Natural killer cell (primary cell): ENCODE measurements at regions not wholly inside any gene's neighbourhood (a gene's known extent, or its start where the extent isn't known, plus 50 kb on each side); places are given as distances from the start of the nearest gene placed in this dataset.

Experiments
- ATAC-seq, 3 donors: fragments of 150-1000 bp in 2 of 3; fragments of 200-7000 bp in 1 of 3; cut with Tn5 transposase; 1 replicate in 1 of 3; 2 replicates in 2 of 3; pipeline ENCODE4 v1.10.0; 2021; ENCODE audit warnings: mild to moderate bottlenecking in 2 of 3, moderate library complexity in 2 of 3
- DNase-seq, 2 donors: peaks; one replicate each; pipeline versions ENCODE4 v3.0.0 to v3.0.0-alpha.2; 2013 to 2021; ENCODE audit warnings: mixed read lengths in 1 of 2
- H3K27ac ChIP-seq: one replicate; pipeline ENCODE4 v1.5.1; 2013; ENCODE audit warnings: mild to moderate bottlenecking, low read length
- H3K27me3 ChIP-seq: one replicate; pipeline ENCODE4 v1.6.1; 2013; ENCODE audit warnings: low read length; ENCODE audit not compliant: control insufficient read depth, insufficient read depth
- H3K36me3 ChIP-seq: one replicate; pipeline ENCODE4 v1.6.1; 2013; ENCODE audit warnings: low read length; ENCODE audit not compliant: control insufficient read depth, insufficient read depth
- H3K4me1 ChIP-seq: one replicate; pipeline ENCODE4 v1.6.1; 2013; ENCODE audit warnings: low read length; ENCODE audit not compliant: control insufficient read depth, insufficient read depth
- H3K4me3 ChIP-seq: one replicate; pipeline ENCODE4 v1.5.1; 2013; ENCODE audit warnings: low read length
- H3K9me3 ChIP-seq: one replicate; pipeline ENCODE4 v1.6.1; 2013; ENCODE audit warnings: low read length; ENCODE audit not compliant: control insufficient read depth, insufficient read depth
- H3K27ac Mint-ChIP-seq, 2 donors: one replicate each; pipeline ENCODE4 v1.8.0; 2022; ENCODE audit warnings: mild to moderate bottlenecking in 2 of 2, mixed read lengths in 2 of 2, moderate library complexity in 1 of 2
- H3K27me3 Mint-ChIP-seq, 2 donors: one replicate each; pipeline ENCODE4 v1.8.0; 2022; ENCODE audit warnings: low read depth in 2 of 2, mixed read lengths in 2 of 2
- H3K36me3 Mint-ChIP-seq: one replicate; pipeline ENCODE4 v1.8.0; 2022; ENCODE audit warnings: mixed read lengths
- H3K4me1 Mint-ChIP-seq, 2 donors: one replicate each; pipeline ENCODE4 v1.8.0; 2022; ENCODE audit warnings: mixed read lengths in 2 of 2
- H3K4me3 Mint-ChIP-seq: one replicate; pipeline ENCODE4 v1.8.0; 2022; ENCODE audit warnings: mild to moderate bottlenecking, moderate library complexity, mixed read lengths
- H3K9me3 Mint-ChIP-seq, 2 donors: one replicate each; pipeline ENCODE4 v1.8.0; 2022; ENCODE audit warnings: mixed read lengths in 2 of 2
- CTCF ChIP-seq: fragments of 200-600 bp; IDR thresholded peaks from one replicate; pipeline ENCODE4 v1.8.0; 2022; ENCODE audit warnings: antibody characterized with exemption
- WGBS: methylation state at CpG from one replicate; pipeline ENCODE4 v1.1.7; 2013; ENCODE audit warnings: missing lambda C conversion rate; ENCODE audit not compliant: insufficient coverage; 5-methylcytosine and 5-hydroxymethylcytosine counted together
- intact Hi-C: fragments of 100-400 bp; cut with micrococcal nuclease; formaldehyde crosslinking; loops from one replicate; pipeline ENCODE4 v1.14.2; 2022

- no peaks in the 10 kb centered on the region for H3K27me3 Mint-ChIP-seq
- WGBS: no CpG with 5 or more reads among the region's 5 CpGs
- no peak for TF ChIP-seq CTCF
- Histone ChIP-seq H3K27me3 (no peaks in the 10 kb centered on the region), H3K36me3 (no peaks in the 10 kb centered on the region), H3K9me3 (no peaks in the 10 kb centered on the region), H3K4me3 (no peak overlapping the region), H3K4me1 (no peaks in the 10 kb centered on the region), H3K27ac (no peak overlapping the region)
- peaks cover 2 to 9% of the 10 kb centered on the region in 2 donors for H3K9me3 Mint-ChIP-seq
- no peaks in the 10 kb centered on the region for H3K36me3 Mint-ChIP-seq
- H3K4me1 Mint-ChIP-seq: no peaks in the 10 kb centered on the region
- no peak overlapping the region for H3K4me3 Mint-ChIP-seq
- DNase-seq (no peak), ATAC-seq (no peak)
- H3K27ac Mint-ChIP-seq: no peak overlapping the region
- intact Hi-C loops: no loop called here
These were observed 160.0 kb downstream of the CBLN1 start for GRCh38 chr16:49121636-49122035.

- no peaks in the 10 kb centered on the region for H3K27me3 Mint-ChIP-seq
- Histone ChIP-seq H3K27ac (no peak overlapping the region), H3K27me3 (no peaks in the 10 kb centered on the region), H3K4me1 (no peaks in the 10 kb centered on the region), H3K36me3 (no peaks in the 10 kb centered on the region), H3K4me3 (no peak overlapping the region), H3K9me3 (no peaks in the 10 kb centered on the region)
- no peak overlapping the region for H3K27ac Mint-ChIP-seq
- peaks cover 2 to 7% of the 10 kb centered on the region in 2 donors for H3K9me3 Mint-ChIP-seq
- TF ChIP-seq CTCF: no peak
- intact Hi-C loops: no loop called here
- ATAC-seq: no peak
- H3K4me1 Mint-ChIP-seq: no peaks in the 10 kb centered on the region
- no peaks in the 10 kb centered on the region for H3K36me3 Mint-ChIP-seq
- DNase-seq: no peak
- H3K4me3 Mint-ChIP-seq: no peak overlapping the region
- 86% methylated on average over 6 of the region's 6 CpGs for WGBS
These were observed 161.0 kb downstream of the CBLN1 start for GRCh38 chr16:49120631-49121030.

- H3K4me1 Mint-ChIP-seq: no peaks in the 10 kb centered on the region
- Histone ChIP-seq H3K4me3 (no peak overlapping the region), H3K27ac (no peak overlapping the region), H3K9me3 (no peaks in the 10 kb centered on the region), H3K4me1 (no peaks in the 10 kb centered on the region), H3K27me3 (no peaks in the 10 kb centered on the region), H3K36me3 (no peaks in the 10 kb centered on the region)
- peaks cover 2 to 6% of the 10 kb centered on the region in 2 donors for H3K9me3 Mint-ChIP-seq
- no peak overlapping the region for H3K4me3 Mint-ChIP-seq
- DNase-seq (no peak), ATAC-seq (no peak)
- 70% methylated on average over 7 of the region's 7 CpGs for WGBS
- H3K27me3 Mint-ChIP-seq: no peaks in the 10 kb centered on the region
- intact Hi-C loops: no loop called here
- H3K36me3 Mint-ChIP-seq: no peaks in the 10 kb centered on the region
- H3K27ac Mint-ChIP-seq: no peak overlapping the region
- no peak for TF ChIP-seq CTCF
These were observed 164.8 kb downstream of the CBLN1 start for GRCh38 chr16:49116873-49117272.

- ATAC-seq: no peak
- no peaks in the 10 kb centered on the region for H3K36me3 Mint-ChIP-seq
- Histone ChIP-seq H3K27me3 (no peaks in the 10 kb centered on the region), H3K4me1 (no peaks in the 10 kb centered on the region), H3K27ac (no peak overlapping the region), H3K36me3 (no peaks in the 10 kb centered on the region), H3K4me3 (no peak overlapping the region), H3K9me3 (no peaks in the 10 kb centered on the region)
- intact Hi-C loops: no loop called here
- H3K27ac Mint-ChIP-seq: no peak overlapping the region
- DNase-seq: no peak
- H3K4me3 Mint-ChIP-seq: no peak overlapping the region
- 86% methylated on average over 9 of the region's 9 CpGs for WGBS
- peaks cover 2 to 8% of the 10 kb centered on the region in 2 donors for H3K9me3 Mint-ChIP-seq
- no peaks in the 10 kb centered on the region for H3K27me3 Mint-ChIP-seq
- no peak for TF ChIP-seq CTCF
- no peaks in the 10 kb centered on the region for H3K4me1 Mint-ChIP-seq
These were observed 165.7 kb downstream of the CBLN1 start for GRCh38 chr16:49115956-49116355.
